Activated CD8-positive, alpha-beta T cell treated with anti-CD3 and anti-CD28 coated beads for 36 hours (primary cell): ENCODE measurements at regions not wholly inside any gene's neighbourhood (a gene's known extent, or its start where the extent isn't known, plus 50 kb on each side); places are given as distances from the start of the nearest gene placed in this dataset.

Experiments
- ATAC-seq: fragments of 200-7000 bp; cut with Tn5 transposase; one replicate; pipeline ENCODE4 v1.10.0; 2021; ENCODE audit warnings: mild to moderate bottlenecking, moderate library complexity
- CTCF ChIA-PET: fragments of 350-600 bp; sonication (Branson Sonifier 250); formaldehyde crosslinking; loops from one replicate; lab custom pipeline; 2021; ENCODE audit warnings: antibody characterized with exemption; lab: Charles Lee
- POLR2A ChIA-PET: fragments of 350-600 bp; sonication (Branson Sonifier 250); formaldehyde crosslinking; loops from one replicate; lab custom pipeline; 2021; ENCODE audit warnings: antibody characterized with exemption; lab: Charles Lee
- DNase-seq: peaks from one replicate; pipeline ENCODE4 v3.0.0-alpha.2; 2020
- H3K27ac Mint-ChIP-seq: one replicate; pipeline ENCODE4 v1.8.0; 2021; ENCODE audit warnings: mild to moderate bottlenecking, mixed read lengths
- H3K27me3 Mint-ChIP-seq: one replicate; pipeline ENCODE4 v1.8.0; 2021; ENCODE audit warnings: mixed read lengths
- H3K36me3 Mint-ChIP-seq: one replicate; pipeline ENCODE4 v1.8.0; 2021; ENCODE audit warnings: low read depth, mixed read lengths
- H3K4me1 Mint-ChIP-seq: one replicate; pipeline ENCODE4 v1.8.0; 2021; ENCODE audit warnings: low read depth, mixed read lengths
- H3K4me3 Mint-ChIP-seq: one replicate; pipeline ENCODE4 v1.8.0; 2021; ENCODE audit warnings: mild to moderate bottlenecking, moderate library complexity, mixed read lengths
- H3K9me3 Mint-ChIP-seq: one replicate; pipeline ENCODE4 v1.8.0; 2021; ENCODE audit warnings: mixed read lengths
- CTCF ChIP-seq: fragments of 200-600 bp; IDR thresholded peaks from one replicate; pipeline ENCODE4 v1.8.0; 2022; ENCODE audit warnings: antibody characterized with exemption, mild to moderate bottlenecking
- intact Hi-C: fragments of 100-400 bp; cut with micrococcal nuclease; formaldehyde crosslinking; loops from one replicate; pipeline ENCODE4 v1.10.0; 2022

- Mint-ChIP-seq H3K4me3 (no peak overlapping the region), H3K4me1 (peaks cover 13% of the 10 kb centered on the region), H3K36me3 (no peaks in the 10 kb centered on the region), H3K9me3 (no peaks in the 10 kb centered on the region), H3K27ac (no peak overlapping the region), H3K27me3 (no peaks in the 10 kb centered on the region)
- no peak for ATAC-seq
- ChIA-PET POLR2A (no interaction called here), CTCF (no interaction called here)
- TF ChIP-seq CTCF, result no peak
- no peak for DNase-seq
- intact Hi-C loops, result no loop called here
Observed at GRCh38 chr14:98816195-98816594, 455.8 kb downstream of the BCL11B start.

- Mint-ChIP-seq H3K4me1 (peaks cover 13% of the 10 kb centered on the region), H3K27me3 (no peaks in the 10 kb centered on the region), H3K27ac (peak overlapping the region; percentile 17), H3K9me3 (no peaks in the 10 kb centered on the region), H3K36me3 (no peaks in the 10 kb centered on the region), H3K4me3 (no peak overlapping the region)
- TF ChIP-seq CTCF, result no peak
- peak; percentile 21 for DNase-seq
- intact Hi-C loops, result no loop called here
- peak; percentile 45 for ATAC-seq
- ChIA-PET POLR2A (no interaction called here), CTCF (no interaction called here)
Observed at GRCh38 chr14:98816720-98817119, 455.3 kb downstream of the BCL11B start.

- TF ChIP-seq CTCF, result no peak
- intact Hi-C loops, result no loop called here
- H3K9me3 Mint-ChIP-seq, result no peaks in the 10 kb centered on the region
- H3K4me1 Mint-ChIP-seq, result peaks cover 13% of the 10 kb centered on the region
- H3K27ac Mint-ChIP-seq, result no peak overlapping the region
- H3K4me3 Mint-ChIP-seq, result no peak overlapping the region
- no peaks in the 10 kb centered on the region for H3K36me3 Mint-ChIP-seq
- no peaks in the 10 kb centered on the region for H3K27me3 Mint-ChIP-seq
- ChIA-PET POLR2A (no interaction called here), CTCF (no interaction called here)
- no peak for DNase-seq
- ATAC-seq, result no peak
Observed at GRCh38 chr14:98819132-98819866, 452.7 kb downstream of the BCL11B start.

- no peak overlapping the region for H3K4me3 Mint-ChIP-seq
- H3K27me3 Mint-ChIP-seq, result no peaks in the 10 kb centered on the region
- ATAC-seq (no peak), DNase-seq (no peak)
- intact Hi-C loops, result no loop called here
- POLR2A ChIA-PET, result no interaction called here
- H3K27ac Mint-ChIP-seq, result no peak overlapping the region
- no peak for TF ChIP-seq CTCF
- peaks cover 13% of the 10 kb centered on the region for H3K4me1 Mint-ChIP-seq
- no peaks in the 10 kb centered on the region for H3K9me3 Mint-ChIP-seq
- no peaks in the 10 kb centered on the region for H3K36me3 Mint-ChIP-seq
- CTCF ChIA-PET, result no interaction called here
Observed at GRCh38 chr14:98819867-98820206, 452.2 kb downstream of the BCL11B start.

- no peak for TF ChIP-seq CTCF
- DNase-seq, result no peak
- Mint-ChIP-seq H3K4me1 (peaks cover 13% of the 10 kb centered on the region), H3K4me3 (no peak overlapping the region), H3K27ac (no peak overlapping the region), H3K36me3 (no peaks in the 10 kb centered on the region), H3K9me3 (no peaks in the 10 kb centered on the region), H3K27me3 (no peaks in the 10 kb centered on the region)
- intact Hi-C loops, result no loop called here
- ChIA-PET POLR2A (no interaction called here), CTCF (no interaction called here)
- no peak for ATAC-seq
Observed at GRCh38 chr14:98822917-98823316, 449.1 kb downstream of the BCL11B start.
